Ascending aorta (tissue), 2 donors: ENCODE measurements at regions not wholly inside any gene's neighbourhood (a gene's known extent, or its start where the extent isn't known, plus 50 kb on each side); places are given as distances from the start of the nearest gene placed in this dataset.

Source experiments
- DNase-seq, 2 donors: peaks; one replicate each; pipeline ENCODE4 v3.0.0-alpha.2; 2019; ENCODE audit warnings: low spot score in 2 of 2
- H3K27ac ChIP-seq, 2 donors: fragments of 200-600 bp; sonication (generic); one replicate each; pipeline ENCODE4 v1.5.1; 2016 to 2017; ENCODE audit warnings: mild to moderate bottlenecking in 1 of 2
- H3K27me3 ChIP-seq: fragments of 200-600 bp; sonication (generic); one replicate; pipeline ENCODE4 v1.5.1; 2017
- H3K36me3 ChIP-seq, 2 donors: fragments of 200-600 bp; sonication (generic); one replicate each; pipeline ENCODE4 v1.5.1; 2016
- H3K4me1 ChIP-seq, 2 donors: fragments of 200-600 bp; sonication (generic); one replicate each; pipeline ENCODE4 v1.5.1; 2016 to 2017; ENCODE audit warnings: mild to moderate bottlenecking in 1 of 2
- H3K4me3 ChIP-seq, 2 donors: fragments of 200-600 bp; sonication (generic); one replicate each; pipeline ENCODE4 v1.5.1; 2016 to 2017; ENCODE audit warnings: mild to moderate bottlenecking in 1 of 2
- H3K9me3 ChIP-seq, 2 donors: fragments of 200-600 bp; sonication (generic); one replicate each; pipeline ENCODE4 v1.5.1; 2016
- CTCF ChIP-seq, 3 experiments: fragments of 200-600 bp in 2 of 3; fragments of 450-650 bp in 1 of 3; sonication (generic) in 2 of 3; IDR thresholded peaks; one replicate each; pipeline ENCODE4 v1.5.1; 2016 to 2019; ENCODE audit warnings: antibody characterized with exemption in 3 of 3, mild to moderate bottlenecking in 1 of 3, moderate library complexity in 1 of 3
- intact Hi-C: fragments of 100-400 bp; cut with DNase I; formaldehyde crosslinking; loops from one replicate; pipeline ENCODE4 v1.15.1; 2023

GRCh38 chr5:98307811-98308210 is 465.7 kb upstream of the RGMB start:
- no peaks in the 10 kb centered on the region for H3K4me1 ChIP-seq

GRCh38 chr5:98308231-98308630 is 465.2 kb upstream of the RGMB start:
- DNase-seq: no peak
- intact Hi-C loops: no loop called here
- Histone ChIP-seq H3K9me3 (no peaks in the 10 kb centered on the region), H3K4me1 (no peaks in the 10 kb centered on the region), H3K27ac (no peak overlapping the region), H3K36me3 (no peaks in the 10 kb centered on the region), H3K4me3 (no peak overlapping the region), H3K27me3 (no peaks in the 10 kb centered on the region)
- TF ChIP-seq CTCF (IDR thresholded peaks at IDR 0.05): no peak

More at GRCh38 chr5:98307811-98308210, 465.7 kb upstream of the RGMB start:
- H3K27ac ChIP-seq: no peak overlapping the region
- no peaks in the 10 kb centered on the region for H3K27me3 ChIP-seq
- no peak for DNase-seq
- no peaks in the 10 kb centered on the region for H3K36me3 ChIP-seq
- H3K4me3 ChIP-seq: no peak overlapping the region
- no peaks in the 10 kb centered on the region for H3K9me3 ChIP-seq
- no peak for TF ChIP-seq CTCF (IDR thresholded peaks at IDR 0.05)
- intact Hi-C loops: no loop called here

GRCh38 chr5:98308960-98309359 is 464.5 kb upstream of the RGMB start:
- H3K9me3 ChIP-seq: no peaks in the 10 kb centered on the region
- H3K36me3 ChIP-seq: no peaks in the 10 kb centered on the region
- H3K27me3 ChIP-seq: no peaks in the 10 kb centered on the region
- DNase-seq: no peak
- H3K4me3 ChIP-seq: no peak overlapping the region
- intact Hi-C loops: no loop called here
- no peaks in the 10 kb centered on the region for H3K4me1 ChIP-seq
- no peak overlapping the region for H3K27ac ChIP-seq
- no peak for TF ChIP-seq CTCF (IDR thresholded peaks at IDR 0.05)

- no peak for TF ChIP-seq CTCF (IDR thresholded peaks at IDR 0.05)
- no peak overlapping the region for H3K4me3 ChIP-seq
- no peaks in the 10 kb centered on the region for H3K36me3 ChIP-seq
- intact Hi-C loops: no loop called here
- no peaks in the 10 kb centered on the region for H3K9me3 ChIP-seq
- no peaks in the 10 kb centered on the region for H3K27me3 ChIP-seq
- no peak overlapping the region for H3K27ac ChIP-seq
- no peaks in the 10 kb centered on the region for H3K4me1 ChIP-seq
- DNase-seq: no peak
Observed at GRCh38 chr5:98309785-98310598, 463.5 kb upstream of the RGMB start.

- Histone ChIP-seq H3K27me3 (no peaks in the 10 kb centered on the region), H3K4me1 (no peaks in the 10 kb centered on the region), H3K9me3 (no peaks in the 10 kb centered on the region), H3K27ac (no peak overlapping the region), H3K4me3 (no peak overlapping the region), H3K36me3 (no peaks in the 10 kb centered on the region)
- no peak for DNase-seq
- intact Hi-C loops: no loop called here
- TF ChIP-seq CTCF (IDR thresholded peaks at IDR 0.05): no peak
Observed at GRCh38 chr5:98314292-98314691, 459.2 kb upstream of the RGMB start.
